ENCODE measurements at regions not wholly inside any gene's neighbourhood (a gene's known extent, or its start where the extent isn't known, plus 50 kb on each side); places are given as distances from the start of the nearest gene placed in this dataset.

DNA sequence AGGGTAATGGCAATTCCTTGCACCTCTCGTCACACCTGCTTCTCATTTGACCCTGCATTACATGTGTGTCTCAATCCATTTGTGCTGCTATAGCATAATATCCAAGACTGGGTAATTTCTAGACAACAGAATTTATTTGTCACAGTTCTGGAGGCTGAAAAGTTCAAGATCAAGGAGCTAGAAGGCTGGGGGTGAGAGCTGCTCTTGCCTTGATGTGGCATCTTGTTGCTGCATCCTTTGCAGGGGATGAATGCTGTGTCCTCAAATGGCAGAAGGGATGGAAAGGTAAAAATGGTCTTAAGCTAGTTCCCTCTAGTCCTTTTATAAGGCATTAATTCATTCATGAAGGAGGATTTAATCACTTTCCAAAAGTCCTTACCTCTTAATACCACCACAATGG, 323.7 kb upstream of the RPS23 start:
- no peaks in the 10 kb centered on the region for H3K27me3 Mint-ChIP-seq
- H3K4me3 Mint-ChIP-seq: no peak overlapping the region
- H3K27ac Mint-ChIP-seq: no peak overlapping the region

DNA sequence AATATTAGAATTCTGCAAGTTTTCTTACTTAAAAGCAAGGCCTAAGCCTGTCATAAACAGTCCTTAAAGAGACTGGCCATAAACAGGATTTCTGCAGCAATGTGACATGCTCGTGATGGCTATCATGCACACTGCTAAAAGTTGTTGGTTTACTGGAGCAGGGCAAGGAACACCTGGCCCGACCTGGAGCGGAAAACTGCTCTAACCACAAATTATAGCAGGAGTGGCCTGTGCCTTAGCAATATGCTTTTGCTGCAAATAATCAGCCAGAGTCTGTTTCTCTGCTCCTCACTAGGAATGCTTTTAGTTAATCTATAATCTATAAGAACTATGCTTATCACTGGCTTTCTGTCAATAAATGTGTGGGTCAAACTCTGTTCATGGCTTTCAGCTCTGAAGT, 322.9 kb upstream of the RPS23 start:
- peaks cover 0 to 2% (median 0%) of the 10 kb centered on the region in 7 donors for H3K9me3 Mint-ChIP-seq
- H3K36me3 ChIP-seq (ENCODE audit: control insufficient read depth, insufficient read depth, low read length): no peaks in the 10 kb centered on the region
- no peaks in the 10 kb centered on the region for H3K27me3 ChIP-seq (ENCODE audit: control insufficient read depth, insufficient read depth, low read length)
- no peak for DNase-seq
- no peaks in the 10 kb centered on the region for H3K27me3 Mint-ChIP-seq
- no peak for ATAC-seq (ENCODE audit: low read depth in 2 of 2)
- H3K9me3 ChIP-seq (ENCODE audit: control insufficient read depth in 2 of 2, low read length in 2 of 2): peaks cover 0 to 3% of the 10 kb centered on the region in 2 experiments
- H3K4me1 Mint-ChIP-seq: no peaks in the 10 kb centered on the region
- H3K27ac Mint-ChIP-seq: no peak overlapping the region
- no peak overlapping the region for H3K4me3 ChIP-seq (ENCODE audit: low read depth, low read length)
- no peak overlapping the region for H3K27ac ChIP-seq (ENCODE audit: insufficient read depth, low read length, poor library complexity, severe bottlenecking)
- no peaks in the 10 kb centered on the region for H3K36me3 Mint-ChIP-seq
- H3K4me3 Mint-ChIP-seq: no peak overlapping the region
- H3K4me1 ChIP-seq (ENCODE audit: control insufficient read depth, insufficient read depth, low read length, poor library complexity, severe bottlenecking): no peaks in the 10 kb centered on the region

More for the DNA sequence above, 323.7 kb upstream of the RPS23 start:
- ATAC-seq (ENCODE audit: low read depth in 2 of 2) (no peak), DNase-seq (no peak)
- Histone ChIP-seq H3K4me3 (ENCODE audit: low read depth, low read length) (no peak overlapping the region), H3K9me3 (ENCODE audit: control insufficient read depth in 2 of 2, low read length in 2 of 2) (peaks cover 0 to 3% of the 10 kb centered on the region in 2 experiments), H3K27ac (ENCODE audit: insufficient read depth, low read length, poor library complexity, severe bottlenecking) (no peak overlapping the region), H3K27me3 (ENCODE audit: control insufficient read depth, insufficient read depth, low read length) (no peaks in the 10 kb centered on the region), H3K4me1 (ENCODE audit: control insufficient read depth, insufficient read depth, low read length, poor library complexity, severe bottlenecking) (no peaks in the 10 kb centered on the region), H3K36me3 (ENCODE audit: control insufficient read depth, insufficient read depth, low read length) (no peaks in the 10 kb centered on the region)
- Mint-ChIP-seq H3K9me3 (peaks cover 0 to 4% (median 0%) of the 10 kb centered on the region in 7 donors), H3K4me1 (no peaks in the 10 kb centered on the region), H3K36me3 (no peaks in the 10 kb centered on the region)

DNA sequence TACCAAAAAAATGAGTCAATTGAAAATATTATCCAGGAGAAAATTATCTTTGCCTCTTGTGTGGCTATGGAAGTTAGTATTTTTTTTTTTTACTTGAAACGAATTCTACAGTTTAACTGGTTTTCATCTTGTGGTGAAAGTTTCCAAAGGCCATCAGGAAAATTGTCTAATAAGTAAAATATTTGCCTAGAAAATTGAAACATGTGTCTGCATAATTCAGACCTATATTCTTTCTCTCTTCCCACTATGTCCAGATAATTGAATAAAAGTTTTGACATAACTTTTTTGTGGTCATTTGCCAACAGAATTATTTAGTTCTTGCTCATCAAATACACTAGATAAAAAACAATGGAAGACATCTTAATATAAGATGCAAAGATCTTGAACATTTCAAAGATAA, 321.5 kb upstream of the RPS23 start:
- no peaks in the 10 kb centered on the region for H3K4me1 Mint-ChIP-seq
- H3K27ac Mint-ChIP-seq: no peak overlapping the region
- H3K27me3 Mint-ChIP-seq: no peaks in the 10 kb centered on the region
- H3K9me3 Mint-ChIP-seq: peaks cover 0 to 5% (median 0%) of the 10 kb centered on the region in 7 donors
- Histone ChIP-seq H3K4me3 (ENCODE audit: low read depth, low read length) (no peak overlapping the region), H3K9me3 (ENCODE audit: control insufficient read depth in 2 of 2, low read length in 2 of 2) (no peaks in the 10 kb centered on the region), H3K36me3 (ENCODE audit: control insufficient read depth, insufficient read depth, low read length) (no peaks in the 10 kb centered on the region), H3K27me3 (ENCODE audit: control insufficient read depth, insufficient read depth, low read length) (no peaks in the 10 kb centered on the region), H3K4me1 (ENCODE audit: control insufficient read depth, insufficient read depth, low read length, poor library complexity, severe bottlenecking) (no peaks in the 10 kb centered on the region), H3K27ac (ENCODE audit: insufficient read depth, low read length, poor library complexity, severe bottlenecking) (no peak overlapping the region)
- ATAC-seq (ENCODE audit: low read depth in 2 of 2) (no peak), DNase-seq (no peak)
- H3K4me3 Mint-ChIP-seq: no peak overlapping the region
- H3K36me3 Mint-ChIP-seq: no peaks in the 10 kb centered on the region

DNA sequence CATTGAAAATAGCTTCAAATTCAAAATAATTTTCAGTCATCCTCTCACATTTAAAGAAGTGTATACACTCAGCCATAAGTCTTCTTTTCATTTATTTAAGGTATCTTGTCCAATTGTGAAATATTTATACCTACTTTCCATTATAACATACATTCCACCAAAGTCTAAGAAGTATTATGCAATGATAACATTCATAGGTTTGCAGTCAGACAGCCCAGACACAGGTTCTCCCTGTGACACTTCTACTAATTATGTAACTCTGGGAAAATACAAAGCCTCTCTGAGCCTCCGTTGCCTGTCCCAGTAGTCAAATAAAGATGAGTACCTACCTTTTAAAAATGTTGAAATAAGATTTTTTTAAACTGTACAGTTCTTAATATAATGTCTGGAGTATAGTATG, 320.9 kb upstream of the RPS23 start:
- Mint-ChIP-seq H3K4me1 (no peaks in the 10 kb centered on the region), H3K27ac (no peak overlapping the region), H3K9me3 (peaks cover 0 to 4% (median 0%) of the 10 kb centered on the region in 7 donors), H3K27me3 (peaks cover 4% of the 10 kb centered on the region), H3K4me3 (no peak overlapping the region), H3K36me3 (no peaks in the 10 kb centered on the region)
- Histone ChIP-seq H3K27me3 (ENCODE audit: control insufficient read depth, insufficient read depth, low read length) (no peaks in the 10 kb centered on the region), H3K27ac (ENCODE audit: insufficient read depth, low read length, poor library complexity, severe bottlenecking) (no peak overlapping the region), H3K9me3 (ENCODE audit: control insufficient read depth in 2 of 2, low read length in 2 of 2) (no peaks in the 10 kb centered on the region), H3K4me3 (ENCODE audit: low read depth, low read length) (no peak overlapping the region), H3K36me3 (ENCODE audit: control insufficient read depth, insufficient read depth, low read length) (no peaks in the 10 kb centered on the region), H3K4me1 (ENCODE audit: control insufficient read depth, insufficient read depth, low read length, poor library complexity, severe bottlenecking) (no peaks in the 10 kb centered on the region)
- ATAC-seq (ENCODE audit: low read depth in 2 of 2): no peak
- DNase-seq: no peak

GRCh38 chr5:82597437-82597836, 319.3 kb upstream of the RPS23 start:
- H3K9me3 Mint-ChIP-seq: peaks cover 0 to 4% (median 0%) of the 10 kb centered on the region in 7 donors
- H3K27me3 ChIP-seq (ENCODE audit: control insufficient read depth, insufficient read depth, low read length): no peaks in the 10 kb centered on the region
- no peak overlapping the region for H3K4me3 ChIP-seq (ENCODE audit: low read depth, low read length)
- no peaks in the 10 kb centered on the region for H3K4me1 Mint-ChIP-seq
- H3K27me3 Mint-ChIP-seq: peaks cover 9% of the 10 kb centered on the region
- H3K27ac ChIP-seq (ENCODE audit: insufficient read depth, low read length, poor library complexity, severe bottlenecking): no peak overlapping the region
- H3K4me1 ChIP-seq (ENCODE audit: control insufficient read depth, insufficient read depth, low read length, poor library complexity, severe bottlenecking): no peaks in the 10 kb centered on the region
- H3K4me3 Mint-ChIP-seq: no peak overlapping the region
- DNase-seq (no peak), ATAC-seq (ENCODE audit: low read depth in 2 of 2) (no peak)
- no peaks in the 10 kb centered on the region for H3K36me3 ChIP-seq (ENCODE audit: control insufficient read depth, insufficient read depth, low read length)
- H3K36me3 Mint-ChIP-seq: no peaks in the 10 kb centered on the region
- H3K9me3 ChIP-seq (ENCODE audit: control insufficient read depth in 2 of 2, low read length in 2 of 2): no peaks in the 10 kb centered on the region
- H3K27ac Mint-ChIP-seq: no peak overlapping the region

- DNase-seq (no peak), ATAC-seq (ENCODE audit: low read depth in 2 of 2) (no peak)
- Histone ChIP-seq H3K27me3 (ENCODE audit: control insufficient read depth, insufficient read depth, low read length) (no peaks in the 10 kb centered on the region), H3K9me3 (ENCODE audit: control insufficient read depth in 2 of 2, low read length in 2 of 2) (no peaks in the 10 kb centered on the region), H3K4me3 (ENCODE audit: low read depth, low read length) (no peak overlapping the region), H3K4me1 (ENCODE audit: control insufficient read depth, insufficient read depth, low read length, poor library complexity, severe bottlenecking) (no peaks in the 10 kb centered on the region), H3K27ac (ENCODE audit: insufficient read depth, low read length, poor library complexity, severe bottlenecking) (no peak overlapping the region), H3K36me3 (ENCODE audit: control insufficient read depth, insufficient read depth, low read length) (no peaks in the 10 kb centered on the region)
- H3K27me3 Mint-ChIP-seq: peaks cover 9% of the 10 kb centered on the region
- H3K4me1 Mint-ChIP-seq: no peaks in the 10 kb centered on the region
- H3K9me3 Mint-ChIP-seq: peaks cover 0 to 4% (median 1%) of the 10 kb centered on the region in 7 donors
- no peak overlapping the region for H3K4me3 Mint-ChIP-seq
- H3K27ac Mint-ChIP-seq: no peak overlapping the region
- no peaks in the 10 kb centered on the region for H3K36me3 Mint-ChIP-seq
Observed at GRCh38 chr5:82596451-82596850, 318.3 kb upstream of the RPS23 start.

GRCh38 chr5:82595113-82595512, 317.0 kb upstream of the RPS23 start:
- H3K9me3 Mint-ChIP-seq: peaks cover 0 to 8% (median 1%) of the 10 kb centered on the region in 7 donors
- H3K27me3 ChIP-seq (ENCODE audit: control insufficient read depth, insufficient read depth, low read length): peaks cover 2% of the 10 kb centered on the region
- H3K36me3 ChIP-seq (ENCODE audit: control insufficient read depth, insufficient read depth, low read length): no peaks in the 10 kb centered on the region
- no peak overlapping the region for H3K4me3 ChIP-seq (ENCODE audit: low read depth, low read length)
- no peak overlapping the region for H3K27ac ChIP-seq (ENCODE audit: insufficient read depth, low read length, poor library complexity, severe bottlenecking)
- DNase-seq: no peak
- no peak overlapping the region for H3K27ac Mint-ChIP-seq
- no peaks in the 10 kb centered on the region for H3K4me1 Mint-ChIP-seq
- no peaks in the 10 kb centered on the region for H3K36me3 Mint-ChIP-seq
- H3K9me3 ChIP-seq (ENCODE audit: control insufficient read depth in 2 of 2, low read length in 2 of 2): no peaks in the 10 kb centered on the region
- no peak for ATAC-seq (ENCODE audit: low read depth in 2 of 2)
- no peaks in the 10 kb centered on the region for H3K4me1 ChIP-seq (ENCODE audit: control insufficient read depth, insufficient read depth, low read length, poor library complexity, severe bottlenecking)
- H3K4me3 Mint-ChIP-seq: no peak overlapping the region
- peaks cover 11% of the 10 kb centered on the region for H3K27me3 Mint-ChIP-seq

DNA sequence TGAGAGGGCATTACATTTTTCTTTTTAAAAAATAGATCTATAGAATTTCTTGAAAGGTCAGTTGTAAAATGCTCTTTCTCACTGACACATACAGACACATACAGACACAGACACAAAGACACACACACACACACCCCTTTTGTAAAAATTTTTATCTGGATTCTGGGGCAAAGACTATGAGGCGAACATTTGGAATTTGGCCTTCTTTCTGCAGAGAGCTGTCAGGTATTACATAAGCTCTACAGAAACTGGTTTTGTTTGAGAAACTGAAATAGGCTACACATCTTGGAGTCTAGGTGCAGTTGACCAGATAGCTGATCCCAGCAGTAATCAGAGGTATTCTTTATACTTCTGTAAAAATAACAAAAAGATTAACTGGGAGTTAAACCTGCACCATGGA, 315.9 kb upstream of the RPS23 start:
- DNase-seq: no peak
- H3K9me3 Mint-ChIP-seq: peaks cover 0 to 8% (median 1%) of the 10 kb centered on the region in 7 donors
- H3K36me3 ChIP-seq (ENCODE audit: control insufficient read depth, insufficient read depth, low read length): no peaks in the 10 kb centered on the region

More for the DNA sequence above, 315.9 kb upstream of the RPS23 start:
- H3K4me3 Mint-ChIP-seq: no peak overlapping the region
- Histone ChIP-seq H3K9me3 (ENCODE audit: control insufficient read depth in 2 of 2, low read length in 2 of 2) (no peaks in the 10 kb centered on the region), H3K27ac (ENCODE audit: insufficient read depth, low read length, poor library complexity, severe bottlenecking) (no peak overlapping the region), H3K4me1 (ENCODE audit: control insufficient read depth, insufficient read depth, low read length, poor library complexity, severe bottlenecking) (no peaks in the 10 kb centered on the region), H3K4me3 (ENCODE audit: low read depth, low read length) (no peak overlapping the region), H3K27me3 (ENCODE audit: control insufficient read depth, insufficient read depth, low read length) (peaks cover 2% of the 10 kb centered on the region)
- ATAC-seq (ENCODE audit: low read depth in 2 of 2): no peak
- H3K27me3 Mint-ChIP-seq: peaks cover 13% of the 10 kb centered on the region
- H3K4me1 Mint-ChIP-seq: no peaks in the 10 kb centered on the region
- no peak overlapping the region for H3K27ac Mint-ChIP-seq
- no peaks in the 10 kb centered on the region for H3K36me3 Mint-ChIP-seq
